ENCODE measurements at regions not wholly inside any gene's neighbourhood (a gene's known extent, or its start where the extent isn't known, plus 50 kb on each side); places are given as distances from the start of the nearest gene placed in this dataset.

GRCh38 chr13:89310943-89311672 is 1639.9 kb downstream of the SLITRK5 start:
- no peaks in the 10 kb centered on the region for H3K9me3 ChIP-seq (ENCODE audit: control insufficient read depth, low read length)
- H3K27me3 ChIP-seq (ENCODE audit: control insufficient read depth, insufficient read depth, low read length): no peaks in the 10 kb centered on the region
- no peaks in the 10 kb centered on the region for H3K79me2 ChIP-seq
- H3K27ac ChIP-seq: no peak overlapping the region
- no peak overlapping the region for H3K9ac ChIP-seq
- no peaks in the 10 kb centered on the region for H3K36me3 ChIP-seq (ENCODE audit: control insufficient read depth, insufficient read depth, low read length)
- H2AFZ ChIP-seq: no peak overlapping the region
- no peak for TF ChIP-seq CTCF (IDR thresholded peaks at IDR 0.05)
- H3K4me1 ChIP-seq: no peaks in the 10 kb centered on the region
- no peak overlapping the region for H3K4me3 ChIP-seq (ENCODE audit: low read depth, low read length)
- H3K4me2 ChIP-seq (ENCODE audit: low read length): no peak overlapping the region

DNA sequence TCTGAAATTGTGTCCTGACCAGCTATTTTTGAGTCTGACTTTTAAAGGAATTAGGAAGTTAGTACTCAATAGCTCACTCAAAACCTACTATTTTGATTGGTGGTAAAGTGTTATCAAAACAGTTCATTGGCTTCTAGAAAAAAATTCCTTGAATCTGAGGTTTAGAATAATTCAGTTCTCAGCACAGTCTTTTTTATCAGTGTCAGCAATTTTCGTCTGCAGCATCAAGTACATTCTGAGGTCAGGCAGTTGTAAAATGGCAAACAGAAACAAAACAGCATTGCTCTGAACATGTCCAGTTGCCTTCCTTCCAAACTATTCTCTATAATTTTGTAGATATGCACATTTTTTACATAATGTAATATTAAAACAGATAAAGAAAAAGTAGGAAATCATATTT is 1644.1 kb downstream of the SLITRK5 start:
- no peak overlapping the region for H2AFZ ChIP-seq
- no peaks in the 10 kb centered on the region for H3K4me1 ChIP-seq
- H3K79me2 ChIP-seq: no peaks in the 10 kb centered on the region
- H3K4me2 ChIP-seq (ENCODE audit: low read length): no peak overlapping the region
- H3K27ac ChIP-seq: no peak overlapping the region
- no peak overlapping the region for H3K4me3 ChIP-seq (ENCODE audit: low read depth, low read length)
- no peaks in the 10 kb centered on the region for H3K9me3 ChIP-seq (ENCODE audit: control insufficient read depth, low read length)
- no peak for TF ChIP-seq CTCF (IDR thresholded peaks at IDR 0.05)
- no peaks in the 10 kb centered on the region for H3K27me3 ChIP-seq (ENCODE audit: control insufficient read depth, insufficient read depth, low read length)
- no peaks in the 10 kb centered on the region for H3K36me3 ChIP-seq (ENCODE audit: control insufficient read depth, insufficient read depth, low read length)
- no peak overlapping the region for H3K9ac ChIP-seq

- Histone ChIP-seq H3K4me3 (ENCODE audit: low read depth, low read length) (no peak overlapping the region), H3K36me3 (ENCODE audit: control insufficient read depth, insufficient read depth, low read length) (no peaks in the 10 kb centered on the region), H3K9me3 (ENCODE audit: control insufficient read depth, low read length) (no peaks in the 10 kb centered on the region), H3K27me3 (ENCODE audit: control insufficient read depth, insufficient read depth, low read length) (no peaks in the 10 kb centered on the region), H3K27ac (no peak overlapping the region), H3K9ac (no peak overlapping the region), H3K79me2 (no peaks in the 10 kb centered on the region), H2AFZ (no peak overlapping the region), H3K4me2 (ENCODE audit: low read length) (no peak overlapping the region), H3K4me1 (no peaks in the 10 kb centered on the region)
- TF ChIP-seq CTCF (IDR thresholded peaks at IDR 0.05): no peak
Measured at GRCh38 chr13:89322466-89322865, 1651.3 kb downstream of the SLITRK5 start.

- H2AFZ ChIP-seq: no peak overlapping the region
- no peak overlapping the region for H3K9ac ChIP-seq
- no peak overlapping the region for H3K4me2 ChIP-seq (ENCODE audit: low read length)
- TF ChIP-seq CTCF (IDR thresholded peaks at IDR 0.05): no peak
- H3K27ac ChIP-seq: no peak overlapping the region
- no peaks in the 10 kb centered on the region for H3K27me3 ChIP-seq (ENCODE audit: control insufficient read depth, insufficient read depth, low read length)
- no peak overlapping the region for H3K4me3 ChIP-seq (ENCODE audit: low read depth, low read length)
- no peaks in the 10 kb centered on the region for H3K4me1 ChIP-seq
- no peaks in the 10 kb centered on the region for H3K36me3 ChIP-seq (ENCODE audit: control insufficient read depth, insufficient read depth, low read length)
- H3K9me3 ChIP-seq (ENCODE audit: control insufficient read depth, low read length): no peaks in the 10 kb centered on the region
- no peaks in the 10 kb centered on the region for H3K79me2 ChIP-seq
Measured at GRCh38 chr13:89324582-89324981, 1653.4 kb downstream of the SLITRK5 start.

DNA sequence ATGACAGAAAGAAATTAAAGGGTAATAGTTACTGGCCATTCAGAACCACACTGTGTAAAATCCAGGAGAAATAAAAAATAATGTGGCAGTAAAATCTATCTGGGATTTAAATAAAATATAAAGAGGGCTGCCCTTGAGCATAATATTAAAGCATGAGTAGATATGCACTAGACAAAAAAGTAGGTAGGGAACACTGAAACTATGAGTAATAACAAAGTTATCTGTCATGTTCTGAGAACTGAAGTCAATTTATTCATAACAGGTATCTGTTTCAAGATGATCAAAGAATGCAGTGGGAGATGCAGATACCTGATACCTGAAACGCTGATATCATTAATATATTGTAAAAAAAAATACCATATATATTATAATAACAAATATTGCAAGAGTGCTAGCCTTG is 1672.0 kb downstream of the SLITRK5 start:
- no peaks in the 10 kb centered on the region for H3K4me1 ChIP-seq
- no peak overlapping the region for H3K4me2 ChIP-seq (ENCODE audit: low read length)
- H3K9me3 ChIP-seq (ENCODE audit: control insufficient read depth, low read length): no peaks in the 10 kb centered on the region
- no peaks in the 10 kb centered on the region for H3K79me2 ChIP-seq
- H3K4me3 ChIP-seq (ENCODE audit: low read depth, low read length): no peak overlapping the region
- peaks cover 3% of the 10 kb centered on the region for H3K27me3 ChIP-seq (ENCODE audit: control insufficient read depth, insufficient read depth, low read length)
- H3K36me3 ChIP-seq (ENCODE audit: control insufficient read depth, insufficient read depth, low read length): no peaks in the 10 kb centered on the region
- no peak for TF ChIP-seq CTCF (IDR thresholded peaks at IDR 0.05)
- H2AFZ ChIP-seq: no peak overlapping the region
- no peak overlapping the region for H3K27ac ChIP-seq
- H3K9ac ChIP-seq: no peak overlapping the region

All from parathyroid adenoma (tissue), 2 donors.